HG03196 (cell line): ENCODE measurements at regions not wholly inside any gene's neighbourhood (a gene's known extent, or its start where the extent isn't known, plus 50 kb on each side); places are given as distances from the start of the nearest gene placed in this dataset.

Source experiments
- ATAC-seq: cut with Tn5 transposase; IDR thresholded peaks from one replicate; pipeline ENCODE4 v1.9.1; 2021; ENCODE audit not compliant: unreplicated experiment

GRCh38 chr18:43570593-43570992 is 293.3 kb upstream of the SYT4 start:
- ATAC-seq, result no peak

- no peak for ATAC-seq
Measured at GRCh38 chr18:43571078-43571689, 293.9 kb upstream of the SYT4 start.

DNA sequence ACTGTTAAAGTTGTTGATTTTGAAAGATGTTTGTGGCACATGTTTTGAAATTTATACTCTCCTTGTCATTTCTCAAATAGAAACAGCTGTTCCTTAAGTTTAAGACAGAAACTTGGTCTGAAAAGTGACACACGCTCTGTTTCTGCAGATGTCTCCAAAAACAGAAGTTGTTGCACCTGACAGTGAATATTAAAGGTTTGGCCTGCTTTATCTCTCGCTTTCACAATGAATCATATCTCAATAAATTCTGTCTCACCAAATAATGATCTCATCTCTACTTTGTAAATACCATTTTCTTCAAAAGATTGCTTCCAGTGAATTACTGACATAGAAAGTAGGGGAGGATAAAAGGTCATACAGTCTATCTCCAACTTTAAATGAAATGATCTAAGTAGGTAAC is 294.9 kb upstream of the SYT4 start:
- no peak for ATAC-seq

GRCh38 chr18:43574974-43575373 is 297.7 kb upstream of the SYT4 start:
- no peak for ATAC-seq

- no peak for ATAC-seq
Measured at GRCh38 chr18:43578211-43578610, 300.9 kb upstream of the SYT4 start.

- ATAC-seq, result no peak
Measured at GRCh38 chr18:43578706-43579105, 301.4 kb upstream of the SYT4 start.

- no peak for ATAC-seq
Measured at GRCh38 chr18:43581936-43582519, 304.7 kb upstream of the SYT4 start.

- ATAC-seq, result peak; percentile 66
Measured at GRCh38 chr18:43587538-43588153, 310.4 kb upstream of the SYT4 start.

DNA sequence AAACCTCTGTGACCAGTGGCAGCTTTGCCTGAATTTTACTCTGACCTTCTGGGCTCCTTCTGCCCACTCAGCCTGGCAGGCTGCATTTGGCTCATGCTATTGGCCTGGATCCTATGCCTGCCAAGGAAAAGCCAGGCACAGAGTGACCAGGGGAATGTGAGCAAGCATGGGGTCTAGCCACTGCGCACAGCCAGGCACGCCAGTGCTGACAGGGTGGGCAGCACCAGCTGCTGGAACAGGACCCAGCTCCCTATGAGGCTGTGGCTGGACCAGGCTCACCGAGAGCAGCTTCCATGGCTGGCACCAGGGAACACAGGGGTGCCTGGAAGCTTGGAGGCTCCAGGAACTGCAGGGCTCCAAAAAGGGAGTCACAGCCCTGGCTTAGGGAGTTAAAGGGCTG is 311.5 kb upstream of the SYT4 start:
- ATAC-seq, result no peak

DNA sequence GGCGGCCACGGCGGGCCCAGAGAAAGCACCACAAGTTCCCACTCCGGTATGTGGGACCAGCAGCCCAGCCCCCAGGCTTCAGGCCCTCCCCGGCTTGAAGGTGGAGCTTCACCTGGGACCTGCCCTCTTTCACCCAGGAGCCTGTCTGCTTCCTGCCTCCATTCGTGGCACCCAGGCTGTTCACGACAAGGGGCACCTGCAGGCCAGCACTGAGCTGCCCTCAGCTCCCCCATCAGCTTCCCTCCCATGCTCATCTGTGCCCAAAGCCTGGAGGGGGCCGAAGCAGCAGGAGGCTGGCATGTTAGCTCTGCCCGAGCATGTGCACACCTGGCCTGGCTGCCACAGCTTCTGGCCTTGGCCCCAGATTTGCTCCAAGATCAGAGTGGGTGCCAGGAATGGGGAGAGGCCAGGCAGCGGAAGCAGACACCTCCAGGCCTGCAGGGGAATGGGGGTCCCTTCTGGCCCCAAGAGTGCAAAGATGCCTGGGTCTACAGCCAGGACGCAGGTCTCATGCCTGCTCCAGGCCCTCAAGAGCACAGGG is 312.4 kb upstream of the SYT4 start:
- ATAC-seq, result no peak

DNA sequence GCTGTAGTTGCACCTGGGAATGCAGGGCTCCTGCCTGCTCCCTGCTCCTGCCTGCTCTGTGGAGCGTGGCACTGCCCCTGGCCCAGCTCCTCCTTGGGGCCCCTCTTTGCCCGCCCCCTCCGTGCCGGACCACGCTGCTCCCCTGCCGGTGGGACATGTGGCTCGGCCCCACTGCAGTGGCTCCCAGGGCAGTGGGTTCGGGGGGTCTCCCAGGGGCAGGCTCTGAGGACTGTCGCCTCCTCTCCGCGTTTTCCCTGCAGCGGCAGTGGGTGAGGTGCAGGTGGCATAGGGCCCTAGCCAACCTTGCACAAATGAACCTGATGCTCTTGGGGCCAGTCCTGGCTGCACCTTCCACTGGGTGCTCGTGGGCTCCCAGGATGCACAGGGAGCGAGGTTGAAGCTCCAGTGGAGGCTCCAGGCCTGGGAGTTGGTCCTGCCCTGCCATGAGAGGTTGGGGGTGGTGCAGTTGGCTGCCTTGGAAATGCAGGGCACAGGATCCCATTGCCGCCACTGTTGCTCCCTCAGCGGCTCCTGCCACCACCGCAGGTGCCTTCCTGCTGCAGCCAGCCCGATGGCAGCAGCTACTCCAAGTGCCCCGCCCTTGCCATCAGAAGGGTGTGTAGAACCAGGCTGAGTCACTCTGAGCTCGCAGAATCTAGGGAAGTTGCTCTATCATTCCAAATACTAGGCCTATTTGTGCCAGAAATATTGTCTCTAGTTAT is 313.1 kb upstream of the SYT4 start:
- ATAC-seq, result no peak

GRCh38 chr18:43592269-43592668 is 315.0 kb upstream of the SYT4 start:
- no peak for ATAC-seq

DNA sequence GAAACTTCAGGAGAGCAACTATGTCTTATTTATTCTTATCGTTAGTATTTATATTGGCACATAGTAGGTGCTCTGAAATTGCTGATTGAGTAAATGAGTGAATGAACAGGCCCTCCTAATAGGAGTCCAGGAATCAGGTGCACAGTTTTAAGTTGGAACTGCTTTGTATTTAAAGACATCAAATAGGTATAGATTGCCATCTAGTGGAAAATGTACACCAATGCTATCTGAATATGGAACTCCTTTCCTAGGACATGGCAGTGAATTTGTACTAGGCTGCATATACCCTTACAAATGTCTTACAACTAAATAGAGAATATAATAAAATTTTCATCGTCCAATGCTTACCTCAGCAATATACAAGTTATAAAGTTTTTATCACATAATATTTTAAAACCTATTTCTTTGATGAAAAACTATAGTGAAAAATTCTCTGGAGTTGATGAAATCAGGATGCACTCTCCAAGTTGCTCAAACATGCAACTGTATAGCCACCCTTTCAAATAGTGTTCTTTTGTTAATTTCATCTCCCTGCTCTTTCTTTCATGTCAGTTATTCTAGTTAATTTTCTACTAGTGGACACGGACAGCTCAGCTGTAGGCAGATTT is 318.9 kb upstream of the SYT4 start:
- ATAC-seq, result peak; percentile 76

DNA sequence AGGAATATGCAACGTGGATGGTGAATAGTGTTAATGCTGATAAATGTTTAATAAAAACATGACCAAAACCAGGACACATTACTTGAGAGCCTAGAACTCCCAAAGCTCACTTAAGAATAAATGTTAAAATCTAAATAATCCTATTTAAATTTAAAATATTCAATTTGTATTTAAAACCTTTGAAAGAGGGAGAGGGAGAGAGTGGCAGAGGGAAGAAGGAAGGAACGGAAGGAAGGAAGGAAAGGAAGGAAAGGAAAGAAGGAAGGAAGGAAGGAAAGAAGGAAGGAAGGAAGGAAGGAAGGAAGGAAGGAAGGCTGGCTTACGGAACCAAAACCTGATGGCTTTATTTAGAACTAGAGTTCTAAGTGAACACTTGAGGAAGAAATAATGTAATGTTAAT is 324.1 kb upstream of the SYT4 start:
- no peak for ATAC-seq

DNA sequence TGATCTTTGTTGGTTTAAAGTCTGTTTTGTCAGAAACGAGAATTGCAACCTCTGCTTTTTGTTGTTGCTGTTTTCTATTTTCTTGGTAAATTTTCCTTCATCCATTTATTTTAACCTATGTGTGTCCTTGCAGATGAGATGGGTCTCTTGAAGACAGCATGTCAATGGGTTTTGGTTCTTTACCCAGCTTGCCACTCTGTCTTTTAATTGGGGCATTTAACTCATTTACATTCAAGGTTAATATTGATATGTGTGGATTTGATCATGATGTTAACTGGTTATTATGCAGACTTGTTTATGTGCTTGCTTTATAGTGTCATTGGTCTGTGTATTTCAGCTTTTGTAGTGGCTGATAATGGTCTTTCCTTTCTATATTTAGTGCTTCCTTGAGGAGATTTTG is 327.9 kb upstream of the SYT4 start:
- no peak for ATAC-seq

GRCh38 chr18:43606795-43607194 is 329.5 kb upstream of the SYT4 start:
- ATAC-seq, result no peak

DNA sequence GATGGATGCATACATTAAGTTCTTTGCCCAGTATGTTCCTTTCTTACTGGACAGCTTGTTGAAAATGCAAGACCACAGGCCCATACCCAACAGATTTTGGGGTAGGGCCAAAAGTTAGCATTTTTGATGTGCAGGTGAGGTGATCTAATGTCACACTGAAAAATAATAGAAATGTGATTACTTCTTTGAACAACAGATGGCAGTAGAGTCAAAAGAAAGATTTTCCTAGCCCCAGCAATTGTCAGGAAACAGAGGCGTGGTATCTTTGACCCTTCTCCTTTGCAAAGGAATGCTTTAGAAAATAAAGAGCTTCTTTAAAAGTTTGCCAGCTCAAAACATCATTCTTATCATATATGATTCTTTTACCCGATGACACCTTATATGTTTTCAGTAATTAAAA is 343.6 kb upstream of the SYT4 start:
- ATAC-seq, result peak; percentile 65

- no peak for ATAC-seq
Measured at GRCh38 chr18:43622024-43622423, 344.7 kb upstream of the SYT4 start.

- ATAC-seq, result no peak
Measured at GRCh38 chr18:43625582-43625981, 348.3 kb upstream of the SYT4 start.

DNA sequence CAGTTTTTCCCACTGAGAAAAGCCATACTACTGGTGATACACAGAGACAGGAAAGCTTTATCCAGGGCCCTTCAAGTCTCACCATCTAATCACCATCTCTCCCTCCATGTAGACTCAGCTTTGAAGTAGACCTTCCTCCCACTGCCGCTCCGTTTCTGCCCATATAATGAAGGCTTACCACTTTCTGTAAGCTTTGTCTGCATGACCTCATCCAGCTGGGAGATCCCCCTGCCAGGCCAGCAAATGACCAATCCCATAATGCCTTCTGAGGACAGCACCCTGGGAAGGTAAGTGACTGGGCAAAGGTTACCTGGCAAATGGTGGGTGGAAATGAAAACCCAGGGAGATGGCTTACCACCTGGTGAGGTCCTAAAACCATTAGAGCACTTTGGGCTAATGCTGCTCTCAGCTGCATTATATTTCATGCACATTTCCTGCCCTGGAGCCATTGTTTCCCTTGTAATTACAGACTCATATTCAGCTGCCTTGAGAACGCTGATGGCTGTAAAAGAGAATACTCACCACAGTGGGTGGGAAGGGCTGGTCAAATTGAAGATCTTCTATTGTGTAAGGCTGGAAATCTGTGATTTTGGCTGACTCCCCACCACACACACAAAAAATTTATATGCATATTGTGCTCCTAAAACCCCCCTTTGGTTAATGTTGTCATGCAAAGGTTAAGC is 350.7 kb upstream of the SYT4 start:
- no peak for ATAC-seq

- no peak for ATAC-seq
Measured at GRCh38 chr18:43634994-43635393, 357.7 kb upstream of the SYT4 start.
